ENCODE measurements at regions not wholly inside any gene's neighbourhood (a gene's known extent, or its start where the extent isn't known, plus 50 kb on each side); places are given as distances from the start of the nearest gene placed in this dataset.

DNA sequence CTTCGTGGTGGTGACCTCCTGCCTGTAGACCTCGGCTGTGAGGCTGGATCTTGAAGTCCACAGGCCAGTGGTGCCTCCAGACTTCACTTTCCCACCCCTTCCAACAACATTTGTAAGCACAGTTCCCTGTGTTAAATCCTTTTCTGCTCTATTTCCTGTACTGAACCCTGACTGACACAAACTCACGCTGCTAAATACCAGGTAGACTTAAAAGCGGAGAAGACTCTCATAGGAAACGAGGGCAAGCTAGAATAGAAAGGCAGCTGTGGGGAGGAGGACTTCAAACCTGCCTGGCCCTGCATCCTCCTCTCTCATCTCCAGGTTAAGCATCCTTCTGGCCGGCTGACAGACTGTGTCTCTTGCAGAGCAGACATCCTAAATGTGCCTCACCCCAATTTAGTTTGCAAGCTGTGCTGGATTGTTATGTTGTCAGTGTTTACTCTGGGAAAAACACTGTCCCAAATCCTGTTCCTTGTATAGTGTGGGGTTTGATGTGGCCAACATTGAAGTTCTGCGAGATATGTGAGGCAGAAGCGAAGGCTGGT lies 58.5 kb upstream of the LARS2 start:
- CTCF ChIA-PET = no interaction called here
- Mint-ChIP-seq H3K27ac (ENCODE audit: unreplicated experiment) (no peak overlapping the region), H3K27me3 (ENCODE audit: unreplicated experiment) (peaks cover 81% of the 10 kb centered on the region), H3K36me3 (ENCODE audit: insufficient read depth, unreplicated experiment) (no peaks in the 10 kb centered on the region), H3K4me3 (ENCODE audit: low read depth, unreplicated experiment) (no peak overlapping the region), H3K4me1 (ENCODE audit: low read depth, unreplicated experiment) (no peaks in the 10 kb centered on the region), H3K9me3 (ENCODE audit: low read depth, unreplicated experiment) (no peaks in the 10 kb centered on the region)
- intact Hi-C loops (cut with micrococcal nuclease; ENCODE audit: unreplicated experiment) = no loop called here
- DNase-seq = no peak
- no peak for TF ChIP-seq CTCF (IDR thresholded peaks at IDR 0.05; ENCODE audit: unreplicated experiment)
- no TSS peak for BruUV-seq (replicated peaks)

DNA sequence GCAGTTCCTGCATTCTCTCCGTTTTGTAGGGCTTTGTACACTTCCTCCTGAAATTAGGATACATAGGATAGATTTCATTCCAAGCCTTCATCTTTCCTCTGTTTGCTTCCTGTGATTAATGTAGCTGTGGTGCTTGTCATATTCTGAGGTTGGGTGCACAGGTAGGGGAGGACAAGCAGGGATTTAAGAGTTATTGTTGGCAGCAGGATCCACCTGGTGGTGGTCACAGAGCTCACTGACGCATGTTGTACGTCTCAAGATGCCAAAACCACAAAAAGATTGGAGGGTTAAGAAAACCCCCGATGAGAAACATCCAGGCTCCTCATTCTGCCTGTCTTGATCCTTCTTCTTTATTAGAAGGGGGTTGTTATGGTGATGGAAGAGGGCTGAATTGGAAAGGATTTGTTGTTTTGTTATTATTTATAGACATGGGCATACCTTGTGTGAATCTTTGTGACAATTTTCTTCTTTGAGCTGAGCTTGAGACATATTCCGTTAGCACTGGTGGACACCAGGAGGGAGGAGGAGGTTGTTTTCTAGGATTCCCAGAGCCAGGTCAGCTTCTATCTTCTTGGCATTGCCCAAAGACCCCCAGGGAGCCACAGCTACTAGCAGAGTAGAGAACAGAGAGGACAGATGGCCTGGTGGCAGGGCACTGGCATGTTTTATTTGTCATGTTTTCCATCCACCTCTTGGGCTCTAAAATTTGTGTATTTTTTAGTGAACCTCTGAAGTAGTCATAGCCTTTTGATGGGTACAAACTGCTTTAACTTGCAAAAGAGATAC lies 57.7 kb upstream of the LARS2 start:
- intact Hi-C loops (cut with micrococcal nuclease; ENCODE audit: unreplicated experiment) = no loop called here
- BruUV-seq (replicated peaks) = no TSS peak
- H3K4me3 Mint-ChIP-seq (ENCODE audit: low read depth, unreplicated experiment) = no peak overlapping the region
- peaks cover 81% of the 10 kb centered on the region for H3K27me3 Mint-ChIP-seq (ENCODE audit: unreplicated experiment)
- no peaks in the 10 kb centered on the region for H3K4me1 Mint-ChIP-seq (ENCODE audit: low read depth, unreplicated experiment)
- no peaks in the 10 kb centered on the region for H3K36me3 Mint-ChIP-seq (ENCODE audit: insufficient read depth, unreplicated experiment)
- no peak for TF ChIP-seq CTCF (IDR thresholded peaks at IDR 0.05; ENCODE audit: unreplicated experiment)
- CTCF ChIA-PET = no interaction called here
- DNase-seq = no peak
- H3K27ac Mint-ChIP-seq (ENCODE audit: unreplicated experiment) = no peak overlapping the region
- no peaks in the 10 kb centered on the region for H3K9me3 Mint-ChIP-seq (ENCODE audit: low read depth, unreplicated experiment)

- Mint-ChIP-seq H3K27me3 (ENCODE audit: unreplicated experiment) (peaks cover 80% of the 10 kb centered on the region), H3K4me3 (ENCODE audit: low read depth, unreplicated experiment) (no peak overlapping the region), H3K27ac (ENCODE audit: unreplicated experiment) (no peak overlapping the region), H3K4me1 (ENCODE audit: low read depth, unreplicated experiment) (no peaks in the 10 kb centered on the region), H3K36me3 (ENCODE audit: insufficient read depth, unreplicated experiment) (no peaks in the 10 kb centered on the region), H3K9me3 (ENCODE audit: low read depth, unreplicated experiment) (no peaks in the 10 kb centered on the region)
- BruUV-seq (replicated peaks) = no TSS peak
- CTCF ChIA-PET = no interaction called here
- intact Hi-C loops (cut with micrococcal nuclease; ENCODE audit: unreplicated experiment) = no loop called here
- no peak for DNase-seq
- no peak for TF ChIP-seq CTCF (IDR thresholded peaks at IDR 0.05; ENCODE audit: unreplicated experiment)
Observed at GRCh38 chr3:45332493-45332892, 55.9 kb upstream of the LARS2 start.

DNA sequence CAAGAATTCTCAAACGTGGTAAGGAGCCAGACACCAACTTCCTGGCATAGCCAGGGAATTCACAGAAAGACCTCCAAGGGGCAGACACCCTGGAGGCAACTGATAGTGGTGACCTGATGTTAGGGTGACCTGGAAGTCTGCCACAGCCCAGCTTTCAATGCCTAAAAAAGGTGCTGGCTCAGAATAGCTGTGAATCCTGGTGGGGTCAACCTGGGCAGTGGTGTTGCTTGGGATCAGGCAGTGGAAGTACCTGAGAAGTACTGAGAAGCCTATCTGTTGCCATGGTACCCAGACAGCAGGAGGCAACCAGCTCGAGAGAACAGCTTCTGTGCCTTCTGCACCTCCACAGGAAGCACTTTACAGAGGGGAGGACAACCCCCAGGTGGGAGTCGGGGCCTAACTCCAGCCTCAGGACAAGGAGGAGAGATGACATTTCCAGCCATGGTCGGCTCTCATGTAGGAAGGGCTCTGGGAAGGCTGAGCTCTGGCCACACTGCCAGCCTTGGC lies 55.4 kb upstream of the LARS2 start:
- CTCF ChIA-PET = no interaction called here
- no TSS peak for BruUV-seq (replicated peaks)
- no peak overlapping the region for H3K4me3 Mint-ChIP-seq (ENCODE audit: low read depth, unreplicated experiment)
- no peaks in the 10 kb centered on the region for H3K36me3 Mint-ChIP-seq (ENCODE audit: insufficient read depth, unreplicated experiment)
- DNase-seq = no peak
- H3K4me1 Mint-ChIP-seq (ENCODE audit: low read depth, unreplicated experiment) = no peaks in the 10 kb centered on the region
- intact Hi-C loops (cut with micrococcal nuclease; ENCODE audit: unreplicated experiment) = no loop called here
- H3K27me3 Mint-ChIP-seq (ENCODE audit: unreplicated experiment) = peaks cover 80% of the 10 kb centered on the region
- H3K9me3 Mint-ChIP-seq (ENCODE audit: low read depth, unreplicated experiment) = no peaks in the 10 kb centered on the region
- no peak overlapping the region for H3K27ac Mint-ChIP-seq (ENCODE audit: unreplicated experiment)
- TF ChIP-seq CTCF (IDR thresholded peaks at IDR 0.05; ENCODE audit: unreplicated experiment) = no peak

All from Calu3 (cell line).